Mesenchymal stem cell (in vitro differentiated cells and primary cell): ENCODE measurements at regions not wholly inside any gene's neighbourhood (a gene's known extent, or its start where the extent isn't known, plus 50 kb on each side); places are given as distances from the start of the nearest gene placed in this dataset.
A peak's percentile ranks its signal among the peaks of the same experiment; 100 is the strongest.

ENCODE experiments used
- DNase-seq: peaks from one replicate; pipeline ENCODE4 v3.0.0-alpha.2; 2013
- H2AFZ ChIP-seq: one replicate; pipeline ENCODE4 v1.6.1; 2013; ENCODE audit warnings: low read depth, mild to moderate bottlenecking, control low read depth, inconsistent platforms, low read length, moderate library complexity
- H2AK5ac ChIP-seq: 2 replicates; pipeline ENCODE4 v1.6.1; 2013; ENCODE audit warnings: low read length, moderate library complexity, mild to moderate bottlenecking, inconsistent platforms; ENCODE audit not compliant: severe bottlenecking
- H2BK120ac ChIP-seq: one replicate; pipeline ENCODE4 v1.6.1; 2013; ENCODE audit warnings: low read depth, mild to moderate bottlenecking, inconsistent platforms, low read length, moderate library complexity
- H2BK12ac ChIP-seq, 2 experiments: one replicate each; pipeline ENCODE4 v1.6.1; 2013; ENCODE audit warnings: inconsistent platforms in 2 of 2, low read length in 2 of 2, mild to moderate bottlenecking in 2 of 2, moderate library complexity in 2 of 2, control low read depth in 1 of 2
- H2BK15ac ChIP-seq: one replicate; pipeline ENCODE4 v1.6.1; 2013; ENCODE audit warnings: mild to moderate bottlenecking, low read depth, inconsistent platforms; ENCODE audit not compliant: poor library complexity, severe bottlenecking
- H2BK5ac ChIP-seq: 2 replicates; pipeline ENCODE4 v1.6.1; 2013; ENCODE audit warnings: low read depth, mild to moderate bottlenecking, low read length, control low read depth, inconsistent platforms; ENCODE audit not compliant: poor library complexity, severe bottlenecking
- H3K14ac ChIP-seq, 2 experiments: one replicate each; pipeline ENCODE4 v1.6.1; 2013; ENCODE audit warnings: inconsistent platforms in 2 of 2, low read length in 2 of 2, control low read depth in 1 of 2, mild to moderate bottlenecking in 1 of 2, moderate library complexity in 1 of 2
- H3K18ac ChIP-seq, 2 experiments: one replicate each; pipeline ENCODE4 v1.6.1; 2013; ENCODE audit warnings: inconsistent platforms in 2 of 2, low read length in 2 of 2, control low read depth in 1 of 2, low read depth in 1 of 2, mild to moderate bottlenecking in 1 of 2
- H3K23ac ChIP-seq, 2 experiments: one replicate each; pipeline ENCODE4 v1.6.1; 2013; ENCODE audit warnings: inconsistent platforms in 2 of 2, low read length in 2 of 2, mild to moderate bottlenecking in 2 of 2, moderate library complexity in 2 of 2, control low read depth in 1 of 2
- H3K27ac ChIP-seq: 2 replicates; pipeline ENCODE4 v1.5.1; 2013; ENCODE audit warnings: mild to moderate bottlenecking, moderate library complexity, low read length, control low read depth, inconsistent platforms; ENCODE audit not compliant: poor library complexity, severe bottlenecking
- H3K27me3 ChIP-seq, 2 experiments: 2 replicates each; pipeline versions ENCODE4 v1.6.1 to v1.7.0; 2013; ENCODE audit warnings: low read length in 2 of 2, mild to moderate bottlenecking in 2 of 2, moderate library complexity in 2 of 2, control low read depth in 1 of 2, inconsistent platforms in 1 of 2; ENCODE audit not compliant: control insufficient read depth in 1 of 2, insufficient read depth in 1 of 2
- H3K36me3 ChIP-seq, 2 experiments: 2 replicates each; pipeline versions ENCODE4 v1.6.1 to v1.7.0; 2013; ENCODE audit warnings: low read length in 2 of 2, control low read depth in 1 of 2, inconsistent platforms in 1 of 2, low read depth in 1 of 2, mild to moderate bottlenecking in 1 of 2; ENCODE audit not compliant: insufficient read depth in 2 of 2, control insufficient read depth in 1 of 2
- H3K4ac ChIP-seq, 2 experiments: one replicate each; pipeline ENCODE4 v1.6.1; 2013; ENCODE audit warnings: inconsistent platforms in 2 of 2, low read length in 2 of 2, mild to moderate bottlenecking in 2 of 2, moderate library complexity in 2 of 2, control low read depth in 1 of 2, low read depth in 1 of 2
- H3K4me1 ChIP-seq: 2 replicates; pipeline ENCODE4 v1.6.1; 2013; ENCODE audit warnings: low read depth, low read length, control low read depth; ENCODE audit not compliant: control insufficient read depth, insufficient read depth
- H3K4me2 ChIP-seq: 2 replicates; pipeline ENCODE4 v1.6.1; 2013; ENCODE audit warnings: low read length, mild to moderate bottlenecking, inconsistent platforms; ENCODE audit not compliant: poor library complexity, severe bottlenecking
- H3K4me3 ChIP-seq, 2 experiments: 2 replicates each; pipeline versions ENCODE4 v1.5.1 to v1.7.0; 2013; ENCODE audit warnings: low read length in 2 of 2, mild to moderate bottlenecking in 2 of 2, control low read depth in 1 of 2, low read depth in 1 of 2; ENCODE audit not compliant: insufficient read depth in 1 of 2
- H3K79me1 ChIP-seq: replicated peaks from 2 replicates; pipeline ENCODE4 v1.6.1; 2013; ENCODE audit warnings: mild to moderate bottlenecking, control low read depth, low read length, inconsistent platforms; ENCODE audit not compliant: poor library complexity, severe bottlenecking
- H3K9ac ChIP-seq: 2 replicates; pipeline ENCODE4 v1.7.0; 2013; ENCODE audit warnings: mild to moderate bottlenecking, low read length, moderate library complexity
- H3K9me3 ChIP-seq: 2 replicates; pipeline ENCODE4 v1.7.0; 2013; ENCODE audit warnings: mild to moderate bottlenecking, low read length; ENCODE audit not compliant: control insufficient read depth
- H4K8ac ChIP-seq: one replicate; pipeline ENCODE4 v1.6.1; 2013; ENCODE audit warnings: inconsistent platforms, mild to moderate bottlenecking, low read length, moderate library complexity
- H4K91ac ChIP-seq: one replicate; pipeline ENCODE4 v1.6.1; 2013; ENCODE audit warnings: mild to moderate bottlenecking, low read length, inconsistent platforms
- WGBS: methylation state at CpG from one replicate; pipeline ENCODE4 v1.1.7; 2013; ENCODE audit warnings: mixed read lengths; 5-methylcytosine and 5-hydroxymethylcytosine counted together

DNA sequence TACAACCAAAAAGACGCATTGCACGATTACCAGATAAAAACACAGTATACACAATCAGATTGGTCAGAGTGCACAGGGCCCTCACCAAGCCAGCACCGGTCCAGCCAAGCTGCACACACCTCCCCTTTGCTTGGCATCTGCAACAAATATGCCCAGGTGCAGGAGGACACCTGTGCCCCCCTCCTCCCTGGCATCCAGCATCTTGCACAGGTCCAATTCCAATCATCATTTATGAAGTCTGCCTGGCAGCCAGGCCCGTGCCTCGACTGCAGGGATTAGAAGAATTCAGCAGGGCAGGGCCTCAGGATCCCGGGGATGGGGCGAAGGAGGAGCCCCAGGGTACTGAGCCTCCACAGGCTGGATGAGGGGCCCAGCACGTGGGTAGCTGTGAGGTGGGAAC, 302.1 kb downstream of the CTTN start:
- Histone ChIP-seq H3K4me2 (no peak overlapping the region), H3K27ac (no peak overlapping the region), H2BK120ac (no peak overlapping the region), H3K9ac (no peak overlapping the region), H3K4me1 (no peaks in the 10 kb centered on the region), H3K36me3 (no peaks in the 10 kb centered on the region), H3K23ac (no peak overlapping the region), H3K27me3 (no peaks in the 10 kb centered on the region), H3K14ac (no peak overlapping the region), H2BK5ac (no peak overlapping the region), H3K4me3 (no peak overlapping the region), H3K79me1 (no peaks in the 10 kb centered on the region), H3K18ac (no peak overlapping the region), H3K9me3 (no peaks in the 10 kb centered on the region), H2BK12ac (no peak overlapping the region), H4K91ac (peak overlapping the region; percentile 48), H4K8ac (no peak overlapping the region), H2BK15ac (no peak overlapping the region), H2AFZ (no peak overlapping the region), H2AK5ac (no peak overlapping the region), H3K4ac (no peak overlapping the region)
- DNase-seq: no peak
- WGBS: 77% methylated on average over 8 of the region's 8 CpGs

DNA sequence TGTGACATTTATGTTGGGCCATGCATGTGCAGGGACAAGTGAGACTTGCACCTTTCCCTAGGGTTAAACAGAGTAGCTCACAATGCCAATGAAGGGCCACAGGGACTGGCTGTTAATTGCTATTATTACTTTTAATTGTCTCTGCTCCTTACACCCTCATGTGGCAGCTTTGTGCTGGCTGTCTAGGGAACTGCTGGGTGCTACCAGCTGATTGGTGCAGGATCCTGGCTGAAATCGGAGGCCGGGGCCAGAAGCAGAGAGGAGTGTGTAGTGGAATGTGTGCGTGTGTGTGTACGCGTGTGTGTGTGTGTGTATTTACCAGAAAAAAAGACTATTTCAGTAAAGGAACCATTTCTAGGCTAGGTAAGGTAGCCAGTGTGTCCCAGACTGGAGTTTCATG, 302.5 kb downstream of the CTTN start:
- Histone ChIP-seq H4K8ac (no peak overlapping the region), H3K36me3 (no peaks in the 10 kb centered on the region), H3K18ac (no peak overlapping the region), H3K4ac (no peak overlapping the region), H2BK120ac (no peak overlapping the region), H3K14ac (no peak overlapping the region), H3K4me1 (no peaks in the 10 kb centered on the region), H2BK5ac (no peak overlapping the region), H3K27ac (no peak overlapping the region), H3K4me3 (no peak overlapping the region), H3K9me3 (no peaks in the 10 kb centered on the region), H3K79me1 (no peaks in the 10 kb centered on the region), H2AFZ (no peak overlapping the region), H3K23ac (no peak overlapping the region), H2AK5ac (no peak overlapping the region), H3K27me3 (no peaks in the 10 kb centered on the region), H3K9ac (no peak overlapping the region), H3K4me2 (no peak overlapping the region), H4K91ac (no peak overlapping the region), H2BK12ac (no peak overlapping the region), H2BK15ac (no peak overlapping the region)
- WGBS: 74% methylated on average over 5 of the region's 5 CpGs
- DNase-seq: no peak

DNA sequence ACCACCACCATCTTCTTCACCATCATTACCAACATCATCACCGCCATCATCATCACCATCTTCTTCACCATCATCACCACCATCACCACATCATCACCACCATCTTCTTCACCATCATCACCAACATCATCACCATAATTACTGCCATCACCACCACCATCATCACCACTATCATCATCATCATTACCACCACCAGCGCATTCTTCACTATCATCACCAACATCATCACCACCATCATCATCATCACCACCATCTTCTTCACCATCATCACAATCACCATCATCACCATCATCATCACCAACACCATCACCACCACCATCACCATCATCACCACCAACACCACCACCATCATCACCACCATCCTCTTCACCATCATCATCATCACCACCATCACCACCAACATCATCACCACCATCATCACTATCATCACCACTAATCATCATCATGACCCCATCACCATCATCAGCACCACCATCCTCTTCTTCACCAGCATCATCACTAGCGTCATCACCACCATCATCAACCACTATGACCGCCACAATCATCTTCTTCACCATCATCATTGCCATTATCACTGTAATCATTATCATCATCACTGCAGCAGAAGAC, 303.8 kb downstream of the CTTN start:
- H3K23ac ChIP-seq: no peak overlapping the region
- H3K9ac ChIP-seq: no peak overlapping the region
- H3K18ac ChIP-seq: no peak overlapping the region
- H2AFZ ChIP-seq: no peak overlapping the region
- H3K14ac ChIP-seq: no peak overlapping the region
- no peak overlapping the region for H2AK5ac ChIP-seq
- H3K36me3 ChIP-seq: no peaks in the 10 kb centered on the region
- H4K91ac ChIP-seq: no peak overlapping the region
- no peaks in the 10 kb centered on the region for H3K27me3 ChIP-seq
- H2BK5ac ChIP-seq: no peak overlapping the region
- no peak overlapping the region for H3K4ac ChIP-seq
- no peak overlapping the region for H3K4me2 ChIP-seq
- H3K27ac ChIP-seq: no peak overlapping the region
- no peaks in the 10 kb centered on the region for H3K79me1 ChIP-seq
- no peaks in the 10 kb centered on the region for H3K4me1 ChIP-seq
- no peak overlapping the region for H2BK120ac ChIP-seq
- H4K8ac ChIP-seq: no peak overlapping the region
- H3K4me3 ChIP-seq: no peak overlapping the region
- no peak overlapping the region for H2BK15ac ChIP-seq
- H2BK12ac ChIP-seq: no peak overlapping the region
- WGBS: 91% methylated on average over 4 of the region's 4 CpGs
- no peaks in the 10 kb centered on the region for H3K9me3 ChIP-seq
- no peak for DNase-seq

GRCh38 chr11:70703141-70704064, 305.1 kb downstream of the CTTN start:
- no peak overlapping the region for H2BK15ac ChIP-seq
- H3K27me3 ChIP-seq: peaks cover 0 to 7% of the 10 kb centered on the region in 2 experiments
- H3K4me1 ChIP-seq: no peaks in the 10 kb centered on the region
- H3K27ac ChIP-seq: no peak overlapping the region
- no peak overlapping the region for H3K23ac ChIP-seq
- H4K91ac ChIP-seq: no peak overlapping the region
- DNase-seq: no peak
- H2BK12ac ChIP-seq: no peak overlapping the region
- no peak overlapping the region for H3K4me2 ChIP-seq
- no peak overlapping the region for H2BK120ac ChIP-seq
- H3K18ac ChIP-seq: no peak overlapping the region
- no peak overlapping the region for H3K4ac ChIP-seq
- H3K36me3 ChIP-seq: no peaks in the 10 kb centered on the region
- H2AK5ac ChIP-seq: no peak overlapping the region
- H3K79me1 ChIP-seq: no peaks in the 10 kb centered on the region
- no peak overlapping the region for H3K14ac ChIP-seq
- no peak overlapping the region for H3K9ac ChIP-seq
- no peak overlapping the region for H4K8ac ChIP-seq
- H3K4me3 ChIP-seq: no peak overlapping the region
- no peaks in the 10 kb centered on the region for H3K9me3 ChIP-seq
- WGBS: 81% methylated on average over 21 of the region's 21 CpGs
- no peak overlapping the region for H2AFZ ChIP-seq
- H2BK5ac ChIP-seq: no peak overlapping the region
